Fibroblast of lung (primary cell): ENCODE measurements at regions not wholly inside any gene's neighbourhood (a gene's known extent, or its start where the extent isn't known, plus 50 kb on each side); places are given as distances from the start of the nearest gene placed in this dataset.

Experiments
- EZH2 ChIP-seq: IDR thresholded peaks from 2 replicates; pipeline ENCODE4 v1.5.1; 2012; ENCODE audit warnings: low read length, control low read depth, mild to moderate bottlenecking; ENCODE audit errors: missing control alignments
- TF ChIP-seq, protein P1 (sequence below), 2 donors: IDR thresholded peaks in 1 of 2; conservative IDR thresholded peaks in 1 of 2; 1 replicate in 1 of 2; 2 replicates in 1 of 2; pipeline ENCODE4 v1.5.1; 2011 to 2012; ENCODE audit warnings: low read length in 2 of 2, control low read depth in 1 of 2, inconsistent platforms in 1 of 2, low read depth in 1 of 2, mild to moderate bottlenecking in 1 of 2

- TF ChIP-seq, protein P1, sequence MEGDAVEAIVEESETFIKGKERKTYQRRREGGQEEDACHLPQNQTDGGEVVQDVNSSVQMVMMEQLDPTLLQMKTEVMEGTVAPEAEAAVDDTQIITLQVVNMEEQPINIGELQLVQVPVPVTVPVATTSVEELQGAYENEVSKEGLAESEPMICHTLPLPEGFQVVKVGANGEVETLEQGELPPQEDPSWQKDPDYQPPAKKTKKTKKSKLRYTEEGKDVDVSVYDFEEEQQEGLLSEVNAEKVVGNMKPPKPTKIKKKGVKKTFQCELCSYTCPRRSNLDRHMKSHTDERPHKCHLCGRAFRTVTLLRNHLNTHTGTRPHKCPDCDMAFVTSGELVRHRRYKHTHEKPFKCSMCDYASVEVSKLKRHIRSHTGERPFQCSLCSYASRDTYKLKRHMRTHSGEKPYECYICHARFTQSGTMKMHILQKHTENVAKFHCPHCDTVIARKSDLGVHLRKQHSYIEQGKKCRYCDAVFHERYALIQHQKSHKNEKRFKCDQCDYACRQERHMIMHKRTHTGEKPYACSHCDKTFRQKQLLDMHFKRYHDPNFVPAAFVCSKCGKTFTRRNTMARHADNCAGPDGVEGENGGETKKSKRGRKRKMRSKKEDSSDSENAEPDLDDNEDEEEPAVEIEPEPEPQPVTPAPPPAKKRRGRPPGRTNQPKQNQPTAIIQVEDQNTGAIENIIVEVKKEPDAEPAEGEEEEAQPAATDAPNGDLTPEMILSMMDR (conservative IDR thresholded peaks at IDR 0.05 in 1 of 2, IDR thresholded peaks at IDR 0.05 in 1 of 2; ENCODE audit: low read depth in 1 of 2, low read length in 2 of 2) = no peak
- no peak for TF ChIP-seq EZH2
These were observed 397.9 kb upstream of the PIK3R1 start for GRCh38 chr5:67817652-67818051.
